ENCODE measurements at regions not wholly inside any gene's neighbourhood (a gene's known extent, or its start where the extent isn't known, plus 50 kb on each side); places are given as distances from the start of the nearest gene placed in this dataset.
"Not testable (repeated sequence)": the region's sequence is repeated elsewhere in the genome, so short reads cannot be mapped to it uniquely, and the experiment has no call there.

DNA sequence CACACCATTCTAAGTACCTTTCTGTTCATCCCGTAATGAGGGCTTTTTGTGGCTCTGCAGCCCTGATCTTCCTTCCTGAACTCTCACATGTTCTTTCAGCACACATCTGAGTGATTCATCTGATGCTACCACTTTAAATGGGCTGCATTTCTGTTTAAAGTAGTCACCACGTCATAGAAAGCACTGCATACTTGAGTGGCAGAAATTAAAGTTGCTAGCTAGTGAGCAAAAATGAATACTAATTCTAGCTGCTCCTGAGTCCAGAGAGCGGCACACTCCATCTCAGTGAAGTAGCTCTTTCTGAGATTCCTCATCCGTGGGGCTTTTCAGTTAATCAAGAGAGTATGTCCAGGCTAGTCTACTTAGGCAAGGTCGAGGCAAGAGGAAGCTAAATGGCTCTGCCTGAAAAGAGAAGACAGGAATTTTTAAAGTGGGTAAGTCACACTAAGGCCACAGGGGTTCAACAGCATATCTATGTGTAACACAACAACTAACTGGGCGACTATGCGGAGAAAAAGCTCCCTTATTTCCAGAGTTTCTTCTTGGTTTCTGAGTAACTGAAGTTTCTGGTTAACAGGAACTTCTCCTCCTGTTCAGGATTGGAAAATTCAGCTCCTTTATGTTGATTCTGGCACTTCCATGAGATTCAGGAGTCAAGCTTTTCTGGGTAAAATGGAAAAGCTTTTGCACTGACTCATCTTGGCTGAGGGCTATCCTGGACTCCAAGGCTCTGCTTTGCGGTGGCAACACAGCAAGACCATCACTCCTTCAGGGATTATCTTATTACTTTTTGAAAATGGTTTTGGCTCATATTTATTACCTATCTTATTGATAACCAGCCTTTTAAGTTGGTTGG lies 109.5 kb downstream of the TAF11L14 start:
- no peak overlapping the region for H2AFZ ChIP-seq
- in situ Hi-C loops (cut with MboI), result no loop called here
- WGBS, 2 experiments (ENCODE audit: low coverage in 1 of 2, low lambda C conversion rate in 2 of 2, missing lambda C conversion rate in 2 of 2), result 40% methylated on average over 8 of the region's 8 CpGs
- H3K4me2 ChIP-seq (ENCODE audit: unreplicated experiment), result no peak overlapping the region
- H4K20me1 ChIP-seq (ENCODE audit: insufficient read depth), result no peaks in the 10 kb centered on the region
- TF ChIP-seq EZH2phosphoT487 (IDR thresholded peaks at IDR 0.05; ENCODE audit: insufficient read depth, low read depth) (no peak), EZH2 (IDR thresholded peaks at IDR 0.05; ENCODE audit: insufficient read depth, poor library complexity, severe bottlenecking) (no peak)
- no peaks in the 10 kb centered on the region for H3K27me3 ChIP-seq (replicated peaks; ENCODE audit: insufficient read depth)
- H3F3A ChIP-seq (ENCODE audit: insufficient read depth), result no peaks in the 10 kb centered on the region
- DNase-seq, result peak; percentile 20
- no peaks in the 10 kb centered on the region for H3K4me1 ChIP-seq (ENCODE audit: insufficient read depth)
- H3K9me2 ChIP-seq (ENCODE audit: insufficient read depth), result no peaks in the 10 kb centered on the region
- no peaks in the 10 kb centered on the region for H3K9me3 ChIP-seq (ENCODE audit: low read depth)
- no peak overlapping the region for H3K9ac ChIP-seq
- H3K27ac ChIP-seq, result no peak overlapping the region
- no peaks in the 10 kb centered on the region for H3K79me2 ChIP-seq (ENCODE audit: insufficient read depth)
- H3K4me3 ChIP-seq, result no peak overlapping the region
- no peaks in the 10 kb centered on the region for H3K36me3 ChIP-seq (ENCODE audit: low read depth)

- Histone ChIP-seq H3K4me3 (no peak overlapping the region), H3K9me2 (ENCODE audit: insufficient read depth) (no peaks in the 10 kb centered on the region), H3K4me2 (ENCODE audit: unreplicated experiment) (no peak overlapping the region), H3K27ac (no peak overlapping the region), H4K20me1 (ENCODE audit: insufficient read depth) (no peaks in the 10 kb centered on the region), H3K9me3 (ENCODE audit: low read depth) (no peaks in the 10 kb centered on the region), H3K36me3 (ENCODE audit: low read depth) (no peaks in the 10 kb centered on the region), H3K9ac (no peak overlapping the region), H3K27me3 (replicated peaks; ENCODE audit: insufficient read depth) (no peaks in the 10 kb centered on the region), H3K4me1 (ENCODE audit: insufficient read depth) (no peaks in the 10 kb centered on the region), H3F3A (ENCODE audit: insufficient read depth) (no peaks in the 10 kb centered on the region), H3K79me2 (ENCODE audit: insufficient read depth) (no peaks in the 10 kb centered on the region), H2AFZ (no peak overlapping the region)
- TF ChIP-seq EZH2phosphoT487 (IDR thresholded peaks at IDR 0.05; ENCODE audit: insufficient read depth, low read depth), result no peak
- no peak for DNase-seq
- in situ Hi-C loops (cut with MboI), result no loop called here
- WGBS, 2 experiments (ENCODE audit: low coverage in 1 of 2, low lambda C conversion rate in 2 of 2, missing lambda C conversion rate in 2 of 2), result 40 to 51% methylated on average over 2 of the region's 2 CpGs
Measured at GRCh38 chr5:17748201-17748600, 113.9 kb downstream of the TAF11L14 start.

- WGBS, 2 experiments (ENCODE audit: low coverage in 1 of 2, low lambda C conversion rate in 2 of 2, missing lambda C conversion rate in 2 of 2), result 18 to 25% methylated on average over 1 of the region's 1 CpG
- Histone ChIP-seq H3K4me1 (ENCODE audit: insufficient read depth) (no peaks in the 10 kb centered on the region), H3K9me2 (ENCODE audit: insufficient read depth) (no peaks in the 10 kb centered on the region)
Measured at GRCh38 chr5:17748941-17749340, 114.7 kb downstream of the TAF11L14 start.

GRCh38 chr5:17755406-17755805 lies 121.1 kb downstream of the TAF11L14 start:
- H3K9ac ChIP-seq; H3K4me1 ChIP-seq (ENCODE audit: insufficient read depth); H4K20me1 ChIP-seq (ENCODE audit: insufficient read depth); H3F3A ChIP-seq (ENCODE audit: insufficient read depth); DNase-seq; H3K4me3 ChIP-seq; H2AFZ ChIP-seq; H3K36me3 ChIP-seq (ENCODE audit: low read depth); H3K9me2 ChIP-seq (ENCODE audit: insufficient read depth); H3K79me2 ChIP-seq (ENCODE audit: insufficient read depth); H3K27me3 ChIP-seq (replicated peaks; ENCODE audit: insufficient read depth); H3K27ac ChIP-seq; H3K4me2 ChIP-seq (ENCODE audit: unreplicated experiment); H3K9me3 ChIP-seq (ENCODE audit: low read depth); in situ Hi-C loops (cut with MboI): not testable (repeated sequence)
- WGBS, 2 experiments (ENCODE audit: low coverage in 1 of 2, low lambda C conversion rate in 2 of 2, missing lambda C conversion rate in 2 of 2), result 65 to 75% methylated on average over 11 to 12 of the region's 12 CpGs

More at GRCh38 chr5:17748941-17749340, 114.7 kb downstream of the TAF11L14 start:
- no peak overlapping the region for H3K4me3 ChIP-seq
- no peaks in the 10 kb centered on the region for H4K20me1 ChIP-seq (ENCODE audit: insufficient read depth)
- no peak overlapping the region for H3K9ac ChIP-seq
- H3K27ac ChIP-seq, result no peak overlapping the region
- no peak overlapping the region for H3K4me2 ChIP-seq (ENCODE audit: unreplicated experiment)
- in situ Hi-C loops (cut with MboI), result no loop called here
- H3K27me3 ChIP-seq (replicated peaks; ENCODE audit: insufficient read depth), result no peaks in the 10 kb centered on the region
- H3F3A ChIP-seq (ENCODE audit: insufficient read depth), result no peaks in the 10 kb centered on the region
- H3K9me3 ChIP-seq (ENCODE audit: low read depth), result no peaks in the 10 kb centered on the region
- H2AFZ ChIP-seq, result no peak overlapping the region
- H3K79me2 ChIP-seq (ENCODE audit: insufficient read depth), result no peaks in the 10 kb centered on the region
- TF ChIP-seq EZH2 (IDR thresholded peaks at IDR 0.05; ENCODE audit: insufficient read depth, poor library complexity, severe bottlenecking), result no peak
- TF ChIP-seq EZH2phosphoT487 (IDR thresholded peaks at IDR 0.05; ENCODE audit: insufficient read depth, low read depth), result no peak
- H3K36me3 ChIP-seq (ENCODE audit: low read depth), result no peaks in the 10 kb centered on the region
- DNase-seq, result no peak

DNA sequence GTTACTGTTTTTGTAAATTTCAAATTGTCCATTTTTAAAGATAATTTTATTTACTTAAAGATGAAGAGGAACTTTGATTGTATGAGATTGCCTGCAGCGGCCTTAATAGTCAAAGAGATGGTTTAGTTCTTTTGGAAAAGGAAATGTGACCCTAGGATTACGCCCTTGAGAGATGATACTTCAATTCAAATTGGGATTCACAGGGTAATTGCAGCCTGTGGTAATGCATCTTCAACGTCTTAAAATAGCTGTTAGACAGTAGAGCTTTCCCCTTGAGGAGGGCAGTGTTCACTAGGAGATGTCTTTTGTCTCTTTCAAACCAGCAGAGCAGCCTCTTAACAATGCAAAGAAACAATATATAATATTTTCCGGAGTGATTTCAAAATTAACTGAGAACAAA lies 127.1 kb downstream of the TAF11L14 start:
- H3K4me3 ChIP-seq, result no peak overlapping the region
- 16 to 24% methylated on average over 4 of the region's 4 CpGs for WGBS, 2 experiments (ENCODE audit: low coverage in 1 of 2, low lambda C conversion rate in 2 of 2, missing lambda C conversion rate in 2 of 2)
- no peaks in the 10 kb centered on the region for H3K36me3 ChIP-seq (ENCODE audit: low read depth)
- TF ChIP-seq EZH2phosphoT487 (IDR thresholded peaks at IDR 0.05; ENCODE audit: insufficient read depth, low read depth), result no peak
- no peak for TF ChIP-seq EZH2 (IDR thresholded peaks at IDR 0.05; ENCODE audit: insufficient read depth, poor library complexity, severe bottlenecking)
- no peaks in the 10 kb centered on the region for H3K4me1 ChIP-seq (ENCODE audit: insufficient read depth)
- H4K20me1 ChIP-seq (ENCODE audit: insufficient read depth), result no peaks in the 10 kb centered on the region
- in situ Hi-C loops (cut with MboI), result no loop called here
- no peaks in the 10 kb centered on the region for H3F3A ChIP-seq (ENCODE audit: insufficient read depth)
- no peak overlapping the region for H3K4me2 ChIP-seq (ENCODE audit: unreplicated experiment)
- no peak overlapping the region for H3K27ac ChIP-seq
- no peaks in the 10 kb centered on the region for H3K79me2 ChIP-seq (ENCODE audit: insufficient read depth)
- no peaks in the 10 kb centered on the region for H3K27me3 ChIP-seq (replicated peaks; ENCODE audit: insufficient read depth)
- no peak overlapping the region for H2AFZ ChIP-seq
- H3K9me2 ChIP-seq (ENCODE audit: insufficient read depth), result no peaks in the 10 kb centered on the region
- no peak overlapping the region for H3K9ac ChIP-seq
- no peak for DNase-seq
- H3K9me3 ChIP-seq (ENCODE audit: low read depth), result no peaks in the 10 kb centered on the region
